ENCODE measurements at regions not wholly inside any gene's neighbourhood (a gene's known extent, or its start where the extent isn't known, plus 50 kb on each side); places are given as distances from the start of the nearest gene placed in this dataset.

- TF ChIP-seq CTCF (IDR thresholded peaks at IDR 0.05) (no peak), EZH2 (IDR thresholded peaks at IDR 0.05) (no peak)
Measured at GRCh38 chr10:6734286-6734685, 154.2 kb upstream of the PRKCQ start.

Measured in neural progenitor cell (in vitro differentiated cells).